ACC112 (cell line): ENCODE measurements at regions not wholly inside any gene's neighbourhood (a gene's known extent, or its start where the extent isn't known, plus 50 kb on each side); places are given as distances from the start of the nearest gene placed in this dataset.
"Not testable (repeated sequence)": the region's sequence is repeated elsewhere in the genome, so short reads cannot be mapped to it uniquely, and the experiment has no call there.

ENCODE experiments used
- H2AFZ ChIP-seq: fragments of 200-600 bp; sonication (generic); one replicate; pipeline ENCODE4 v1.6.0; 2017; ENCODE audit warnings: antibody characterized with exemption, low read length; ENCODE audit not compliant: unreplicated experiment
- H3K27ac ChIP-seq: fragments of 200-600 bp; sonication (generic); 2 replicates; pipeline ENCODE4 v1.5.1; 2014; ENCODE audit warnings: low read depth, mild to moderate bottlenecking, antibody characterized with exemption, low read length, moderate library complexity
- H3K27me3 ChIP-seq: fragments of 200-600 bp; sonication (generic); 2 replicates; pipeline ENCODE4 v1.6.1; 2014; ENCODE audit warnings: mild to moderate bottlenecking, antibody characterized with exemption, low read length, moderate library complexity, mixed read lengths; ENCODE audit not compliant: insufficient read depth
- H3K36me3 ChIP-seq: fragments of 200-600 bp; sonication (generic); 2 replicates; pipeline ENCODE4 v1.6.1; 2016; ENCODE audit warnings: mild to moderate bottlenecking, antibody characterized with exemption, low read length, moderate library complexity, mixed read lengths; ENCODE audit not compliant: insufficient read depth
- H3K4me1 ChIP-seq: fragments of 200-600 bp; sonication (generic); one replicate; pipeline ENCODE4 v1.6.1; 2016; ENCODE audit warnings: low read length, mixed read lengths; ENCODE audit not compliant: insufficient read depth, unreplicated experiment, control insufficient read depth
- H3K4me3 ChIP-seq: fragments of 200-600 bp; sonication (generic); 2 replicates; pipeline ENCODE4 v1.5.1; 2014; ENCODE audit warnings: mild to moderate bottlenecking, low read depth, low read length
- H3K79me2 ChIP-seq: fragments of 200-600 bp; sonication (generic); one replicate; pipeline ENCODE4 v1.6.0; 2016; ENCODE audit warnings: low read length; ENCODE audit not compliant: control insufficient read depth, unreplicated experiment, insufficient read depth

- no peak overlapping the region for H3K27ac ChIP-seq
- peaks cover 43% of the 10 kb centered on the region for H3K27me3 ChIP-seq
- H3K79me2 ChIP-seq = no peaks in the 10 kb centered on the region
- H3K36me3 ChIP-seq = no peaks in the 10 kb centered on the region
- H3K4me1 ChIP-seq = no peaks in the 10 kb centered on the region
- H2AFZ ChIP-seq = no peak overlapping the region
- no peak overlapping the region for H3K4me3 ChIP-seq
These were observed 103.6 kb upstream of the RMP24 start for GRCh38 chr18:35868915-35869314.

DNA sequence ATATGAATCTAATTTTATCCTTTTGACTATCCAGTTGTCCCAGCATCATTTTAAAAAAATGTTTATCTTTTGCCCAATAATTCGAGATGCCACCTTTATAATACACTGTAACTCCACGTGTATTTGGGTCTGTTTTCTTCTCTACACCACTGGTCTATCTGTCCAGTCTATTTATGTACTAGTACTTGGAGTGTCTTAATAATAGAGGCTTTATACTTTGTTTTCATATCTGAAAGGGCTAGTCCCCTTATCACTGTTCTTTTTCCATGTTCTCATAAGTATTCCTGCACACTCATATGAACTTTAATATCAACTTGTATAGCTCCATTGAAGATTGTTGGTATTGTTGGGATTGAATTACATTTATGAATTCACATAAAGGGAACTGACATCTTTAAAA lies 101.1 kb upstream of the RMP24 start:
- Histone ChIP-seq H3K27me3 (peaks cover 58% of the 10 kb centered on the region), H3K4me1 (no peaks in the 10 kb centered on the region), H3K36me3 (no peaks in the 10 kb centered on the region), H2AFZ (no peak overlapping the region), H3K79me2 (no peaks in the 10 kb centered on the region), H3K4me3 (no peak overlapping the region), H3K27ac (no peak overlapping the region)

- Histone ChIP-seq H3K27ac (no peak overlapping the region), H3K36me3 (no peaks in the 10 kb centered on the region), H2AFZ (no peak overlapping the region), H3K79me2 (no peaks in the 10 kb centered on the region), H3K27me3 (peaks cover 77% of the 10 kb centered on the region), H3K4me3 (no peak overlapping the region), H3K4me1 (no peaks in the 10 kb centered on the region)
These were observed 96.9 kb upstream of the RMP24 start for GRCh38 chr18:35875566-35875965.

GRCh38 chr18:35876243-35876642 lies 96.2 kb upstream of the RMP24 start:
- H3K79me2 ChIP-seq = no peaks in the 10 kb centered on the region
- peaks cover 72% of the 10 kb centered on the region for H3K27me3 ChIP-seq
- no peak overlapping the region for H3K4me3 ChIP-seq
- H3K27ac ChIP-seq = no peak overlapping the region
- no peaks in the 10 kb centered on the region for H3K4me1 ChIP-seq
- no peaks in the 10 kb centered on the region for H3K36me3 ChIP-seq
- H2AFZ ChIP-seq = no peak overlapping the region

GRCh38 chr18:35880788-35881455 lies 91.6 kb upstream of the RMP24 start:
- Histone ChIP-seq H3K79me2 (no peaks in the 10 kb centered on the region), H3K4me1 (no peaks in the 10 kb centered on the region), H3K27ac (no peak overlapping the region), H3K36me3 (no peaks in the 10 kb centered on the region), H2AFZ (no peak overlapping the region), H3K4me3 (no peak overlapping the region), H3K27me3 (peaks cover 50% of the 10 kb centered on the region)

GRCh38 chr18:35888329-35888728 lies 84.2 kb upstream of the RMP24 start:
- Histone ChIP-seq H3K27me3 (peaks cover 61% of the 10 kb centered on the region), H3K4me1 (no peaks in the 10 kb centered on the region), H2AFZ (no peak overlapping the region), H3K79me2 (no peaks in the 10 kb centered on the region), H3K4me3 (no peak overlapping the region), H3K27ac (no peak overlapping the region), H3K36me3 (no peaks in the 10 kb centered on the region)

DNA sequence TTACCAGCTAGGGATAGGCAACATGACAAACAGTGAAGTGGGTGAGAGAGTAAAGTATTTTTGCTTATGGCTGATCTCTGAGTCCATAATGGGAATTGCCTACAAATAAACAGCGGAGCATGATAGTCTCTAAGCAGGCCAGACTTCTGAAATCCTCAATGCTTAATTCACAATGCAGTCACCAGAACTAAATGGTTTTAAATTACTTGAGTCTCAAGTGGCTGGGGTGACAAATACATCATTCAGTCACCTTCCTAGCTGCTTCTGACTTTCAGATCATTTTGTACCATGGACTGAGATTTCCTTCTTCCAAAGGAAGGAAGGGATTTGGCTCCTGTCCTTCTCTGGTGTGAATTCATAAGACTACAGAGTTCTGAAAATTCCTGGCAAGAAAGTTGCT lies 82.8 kb upstream of the RMP24 start:
- Histone ChIP-seq H3K36me3 (no peaks in the 10 kb centered on the region), H3K27me3 (peaks cover 53% of the 10 kb centered on the region), H3K4me3 (no peak overlapping the region), H2AFZ (no peak overlapping the region), H3K4me1 (no peaks in the 10 kb centered on the region), H3K27ac (no peak overlapping the region), H3K79me2 (no peaks in the 10 kb centered on the region)

DNA sequence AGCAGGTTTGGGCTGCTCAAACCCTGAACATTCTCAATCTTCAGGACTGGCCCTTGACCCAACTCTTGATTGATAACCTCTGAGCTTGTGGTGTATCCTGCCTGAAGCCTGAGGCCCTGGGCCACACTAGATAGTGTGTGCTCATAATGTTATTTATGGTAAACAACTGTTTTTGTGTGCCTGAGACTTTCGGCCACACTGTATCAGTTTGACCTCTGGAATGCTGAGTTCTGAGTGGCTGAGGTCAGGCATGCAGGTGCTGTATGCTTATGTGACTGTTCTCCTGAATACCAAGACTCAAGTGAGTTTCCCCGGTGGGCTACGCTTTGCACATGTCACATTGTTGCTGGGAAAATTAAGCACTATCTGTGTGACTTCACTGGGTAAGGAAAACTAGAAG lies 82.2 kb upstream of the RMP24 start:
- peaks cover 53% of the 10 kb centered on the region for H3K27me3 ChIP-seq
- no peaks in the 10 kb centered on the region for H3K4me1 ChIP-seq
- H3K79me2 ChIP-seq = no peaks in the 10 kb centered on the region
- no peak overlapping the region for H2AFZ ChIP-seq
- no peak overlapping the region for H3K4me3 ChIP-seq
- no peak overlapping the region for H3K27ac ChIP-seq
- no peaks in the 10 kb centered on the region for H3K36me3 ChIP-seq

DNA sequence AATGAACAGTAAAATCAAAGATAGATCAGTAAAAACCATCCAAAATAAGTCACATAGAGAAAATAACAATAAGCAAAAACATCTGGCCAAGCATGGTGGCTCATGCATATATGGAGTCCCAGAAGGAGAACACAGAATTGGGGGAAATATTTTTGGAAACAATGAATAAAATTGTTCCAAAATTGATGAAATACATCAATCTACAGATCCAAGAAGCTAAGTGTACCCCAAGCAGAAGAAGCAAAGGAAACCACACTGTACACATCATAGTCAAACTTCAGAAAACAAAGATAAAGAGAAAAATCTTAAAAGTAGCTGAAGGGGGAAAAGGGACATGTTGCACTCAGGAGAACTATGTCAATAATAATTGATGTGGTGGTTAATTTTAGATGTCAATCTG lies 80.4 kb upstream of the RMP24 start:
- no peak overlapping the region for H2AFZ ChIP-seq
- no peak overlapping the region for H3K27ac ChIP-seq

DNA sequence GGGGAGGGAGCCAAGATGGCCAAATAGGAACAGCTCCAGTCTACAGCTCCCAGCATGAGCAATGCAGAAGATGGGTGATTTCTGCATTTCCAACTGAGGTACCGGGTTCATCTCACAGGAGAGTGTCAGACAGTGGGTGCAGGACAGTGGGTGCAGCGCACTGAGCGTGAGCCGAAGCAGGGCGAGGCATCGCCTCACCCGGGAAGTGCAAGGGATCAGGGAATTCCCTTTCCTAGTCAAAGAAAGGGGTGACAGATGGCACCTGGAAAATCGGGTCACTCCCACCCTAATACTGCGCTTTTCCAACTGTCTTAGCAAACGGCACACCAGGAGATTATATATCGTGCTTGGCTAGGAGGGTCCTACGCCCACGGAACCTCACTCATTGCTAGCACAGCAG lies 75.0 kb upstream of the RMP24 start:
- not testable (repeated sequence) for H3K27me3 ChIP-seq, H3K79me2 ChIP-seq, H3K36me3 ChIP-seq, H3K27ac ChIP-seq, H3K4me1 ChIP-seq, H3K4me3 ChIP-seq, H2AFZ ChIP-seq

More for the DNA sequence above, 80.4 kb upstream of the RMP24 start:
- Histone ChIP-seq H3K4me1 (no peaks in the 10 kb centered on the region), H3K36me3 (no peaks in the 10 kb centered on the region), H3K27me3 (peaks cover 49% of the 10 kb centered on the region), H3K79me2 (no peaks in the 10 kb centered on the region), H3K4me3 (no peak overlapping the region)

GRCh38 chr18:35904389-35905037 lies 68.0 kb upstream of the RMP24 start:
- peaks cover 13% of the 10 kb centered on the region for H3K27me3 ChIP-seq
- H3K79me2 ChIP-seq = no peaks in the 10 kb centered on the region
- no peak overlapping the region for H3K4me3 ChIP-seq
- no peaks in the 10 kb centered on the region for H3K4me1 ChIP-seq
- no peaks in the 10 kb centered on the region for H3K36me3 ChIP-seq
- no peak overlapping the region for H2AFZ ChIP-seq
- no peak overlapping the region for H3K27ac ChIP-seq
